ACC112 (cell line): ENCODE measurements at regions not wholly inside any gene's neighbourhood (a gene's known extent, or its start where the extent isn't known, plus 50 kb on each side); places are given as distances from the start of the nearest gene placed in this dataset.
"Not testable (repeated sequence)": the region's sequence is repeated elsewhere in the genome, so short reads cannot be mapped to it uniquely, and the experiment has no call there.

Source experiments
- H2AFZ ChIP-seq: fragments of 200-600 bp; sonication (generic); one replicate; pipeline ENCODE4 v1.6.0; 2017; ENCODE audit warnings: antibody characterized with exemption, low read length; ENCODE audit not compliant: unreplicated experiment
- H3K27ac ChIP-seq: fragments of 200-600 bp; sonication (generic); 2 replicates; pipeline ENCODE4 v1.5.1; 2014; ENCODE audit warnings: low read depth, mild to moderate bottlenecking, antibody characterized with exemption, low read length, moderate library complexity
- H3K27me3 ChIP-seq: fragments of 200-600 bp; sonication (generic); 2 replicates; pipeline ENCODE4 v1.6.1; 2014; ENCODE audit warnings: mild to moderate bottlenecking, antibody characterized with exemption, low read length, moderate library complexity, mixed read lengths; ENCODE audit not compliant: insufficient read depth
- H3K36me3 ChIP-seq: fragments of 200-600 bp; sonication (generic); 2 replicates; pipeline ENCODE4 v1.6.1; 2016; ENCODE audit warnings: mild to moderate bottlenecking, antibody characterized with exemption, low read length, moderate library complexity, mixed read lengths; ENCODE audit not compliant: insufficient read depth
- H3K4me1 ChIP-seq: fragments of 200-600 bp; sonication (generic); one replicate; pipeline ENCODE4 v1.6.1; 2016; ENCODE audit warnings: low read length, mixed read lengths; ENCODE audit not compliant: insufficient read depth, unreplicated experiment, control insufficient read depth
- H3K4me3 ChIP-seq: fragments of 200-600 bp; sonication (generic); 2 replicates; pipeline ENCODE4 v1.5.1; 2014; ENCODE audit warnings: mild to moderate bottlenecking, low read depth, low read length
- H3K79me2 ChIP-seq: fragments of 200-600 bp; sonication (generic); one replicate; pipeline ENCODE4 v1.6.0; 2016; ENCODE audit warnings: low read length; ENCODE audit not compliant: control insufficient read depth, unreplicated experiment, insufficient read depth

- Histone ChIP-seq H3K36me3 (no peaks in the 10 kb centered on the region), H3K79me2 (no peaks in the 10 kb centered on the region), H3K27me3 (peaks cover 2% of the 10 kb centered on the region; the same call in 1 of the 2 replicates), H3K4me1 (no peaks in the 10 kb centered on the region), H3K27ac (no peak overlapping the region), H3K4me3 (no peak overlapping the region), H2AFZ (no peak overlapping the region)
These were observed 229.2 kb upstream of the PKP2 start for GRCh38 chr12:33125755-33126154.

DNA sequence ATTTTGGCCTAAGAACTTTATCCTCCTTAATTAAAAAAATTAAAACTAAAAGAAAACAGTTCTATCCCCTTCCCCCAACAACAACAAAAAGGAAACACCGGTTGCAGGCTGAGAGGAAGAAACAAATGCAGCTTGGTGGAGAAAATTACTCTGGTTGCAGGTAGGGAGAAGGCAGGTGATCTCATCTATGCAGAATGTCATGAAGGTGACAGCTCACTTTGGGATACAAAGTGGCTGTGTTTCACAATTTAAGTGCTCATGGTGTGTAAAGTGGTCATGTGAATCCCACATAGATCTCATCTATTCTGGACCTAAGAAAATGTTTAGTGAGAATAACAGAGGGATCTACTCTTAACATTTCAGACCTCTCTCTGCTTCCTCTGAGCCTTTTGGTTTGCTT is 219.7 kb upstream of the PKP2 start:
- H3K36me3 ChIP-seq: no peaks in the 10 kb centered on the region
- H3K4me1 ChIP-seq: no peaks in the 10 kb centered on the region
- H3K27ac ChIP-seq: no peak overlapping the region
- H3K79me2 ChIP-seq: no peaks in the 10 kb centered on the region
- H3K4me3 ChIP-seq: no peak overlapping the region
- peaks cover 10% of the 10 kb centered on the region for H3K27me3 ChIP-seq
- no peak overlapping the region for H2AFZ ChIP-seq

DNA sequence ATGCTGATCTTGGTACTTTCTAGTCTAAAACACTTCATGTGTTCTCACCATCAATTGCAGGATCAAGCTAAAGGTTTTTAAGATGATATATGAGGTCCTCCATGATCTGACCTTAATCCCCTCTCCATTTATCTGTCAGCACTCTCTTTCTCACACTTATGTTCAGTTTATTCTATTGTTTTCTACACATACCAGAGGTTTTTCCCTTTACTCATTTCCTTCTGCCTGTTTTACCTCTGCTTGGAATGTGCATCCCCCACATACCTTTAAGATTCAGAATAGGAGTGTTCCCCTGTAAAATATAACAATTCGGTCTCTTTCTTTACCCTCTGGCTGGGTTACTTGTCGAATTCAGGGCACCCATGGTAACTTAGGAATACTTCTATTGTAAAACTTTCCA is 219.1 kb upstream of the PKP2 start:
- H3K27me3 ChIP-seq: peaks cover 10% of the 10 kb centered on the region
- H3K4me1 ChIP-seq: no peaks in the 10 kb centered on the region
- H3K4me3 ChIP-seq: no peak overlapping the region
- no peak overlapping the region for H3K27ac ChIP-seq
- no peak overlapping the region for H2AFZ ChIP-seq
- H3K79me2 ChIP-seq: no peaks in the 10 kb centered on the region
- no peaks in the 10 kb centered on the region for H3K36me3 ChIP-seq

DNA sequence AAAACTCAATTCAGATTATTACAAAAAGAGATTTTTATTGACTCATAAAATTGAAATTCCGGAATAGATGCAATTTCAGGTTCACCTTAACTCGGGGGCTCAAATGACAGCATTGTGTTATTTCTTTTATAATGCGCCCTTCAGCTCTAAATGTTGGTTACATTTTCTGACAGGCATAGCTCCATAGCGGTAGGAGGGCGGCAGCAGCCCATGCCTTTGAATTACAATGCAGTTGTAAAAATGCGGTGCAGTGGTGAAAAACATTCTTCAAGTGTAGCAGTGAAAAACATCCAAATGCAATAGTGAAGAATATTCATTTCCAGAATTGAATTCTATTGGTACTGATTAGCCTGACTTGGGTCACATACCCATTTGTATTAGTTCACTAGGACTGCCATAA is 215.3 kb upstream of the PKP2 start:
- Histone ChIP-seq H3K4me3 (no peak overlapping the region), H3K79me2 (no peaks in the 10 kb centered on the region), H3K36me3 (no peaks in the 10 kb centered on the region), H3K27ac (no peak overlapping the region), H3K27me3 (peaks cover 12% of the 10 kb centered on the region), H3K4me1 (no peaks in the 10 kb centered on the region), H2AFZ (no peak overlapping the region)

- not testable (repeated sequence) for H3K4me1 ChIP-seq, H3K4me3 ChIP-seq
- peaks cover 12% of the 10 kb centered on the region for H3K27me3 ChIP-seq
These were observed 211.2 kb upstream of the PKP2 start for GRCh38 chr12:33107827-33108226.

GRCh38 chr12:33093534-33093933 is 197.0 kb upstream of the PKP2 start:
- H3K27ac ChIP-seq: no peak overlapping the region
- no peak overlapping the region for H2AFZ ChIP-seq
- peaks cover 17% of the 10 kb centered on the region for H3K27me3 ChIP-seq

More at GRCh38 chr12:33107827-33108226, 211.2 kb upstream of the PKP2 start:
- H3K79me2 ChIP-seq, H3K36me3 ChIP-seq, H2AFZ ChIP-seq, H3K27ac ChIP-seq: not testable (repeated sequence)

GRCh38 chr12:33087876-33088275 is 191.3 kb upstream of the PKP2 start:
- H3K4me3 ChIP-seq, H2AFZ ChIP-seq, H3K4me1 ChIP-seq, H3K36me3 ChIP-seq, H3K79me2 ChIP-seq, H3K27me3 ChIP-seq, H3K27ac ChIP-seq: not testable (repeated sequence)

More at GRCh38 chr12:33093534-33093933, 197.0 kb upstream of the PKP2 start:
- Histone ChIP-seq H3K4me1 (no peaks in the 10 kb centered on the region), H3K36me3 (no peaks in the 10 kb centered on the region), H3K79me2 (no peaks in the 10 kb centered on the region), H3K4me3 (no peak overlapping the region)

GRCh38 chr12:33076401-33076800 is 179.8 kb upstream of the PKP2 start:
- H3K27me3 ChIP-seq, H3K36me3 ChIP-seq, H2AFZ ChIP-seq: not testable (repeated sequence)

GRCh38 chr12:33075130-33075766 is 178.7 kb upstream of the PKP2 start:
- H3K27me3 ChIP-seq, H2AFZ ChIP-seq, H3K79me2 ChIP-seq: not testable (repeated sequence)

More at GRCh38 chr12:33076401-33076800, 179.8 kb upstream of the PKP2 start:
- H3K27ac ChIP-seq, H3K79me2 ChIP-seq, H3K4me1 ChIP-seq, H3K4me3 ChIP-seq: not testable (repeated sequence)

GRCh38 chr12:33061844-33062243 is 165.3 kb upstream of the PKP2 start:
- no peaks in the 10 kb centered on the region for H3K79me2 ChIP-seq
- H3K27ac ChIP-seq: no peak overlapping the region
- peaks cover 18% of the 10 kb centered on the region; the same call in 1 of the 2 replicates for H3K27me3 ChIP-seq
- H3K4me1 ChIP-seq: no peaks in the 10 kb centered on the region
- H3K36me3 ChIP-seq: no peaks in the 10 kb centered on the region
- H3K4me3 ChIP-seq: no peak overlapping the region
- H2AFZ ChIP-seq: no peak overlapping the region

More at GRCh38 chr12:33075130-33075766, 178.7 kb upstream of the PKP2 start:
- not testable (repeated sequence) for H3K27ac ChIP-seq, H3K4me3 ChIP-seq, H3K4me1 ChIP-seq, H3K36me3 ChIP-seq

DNA sequence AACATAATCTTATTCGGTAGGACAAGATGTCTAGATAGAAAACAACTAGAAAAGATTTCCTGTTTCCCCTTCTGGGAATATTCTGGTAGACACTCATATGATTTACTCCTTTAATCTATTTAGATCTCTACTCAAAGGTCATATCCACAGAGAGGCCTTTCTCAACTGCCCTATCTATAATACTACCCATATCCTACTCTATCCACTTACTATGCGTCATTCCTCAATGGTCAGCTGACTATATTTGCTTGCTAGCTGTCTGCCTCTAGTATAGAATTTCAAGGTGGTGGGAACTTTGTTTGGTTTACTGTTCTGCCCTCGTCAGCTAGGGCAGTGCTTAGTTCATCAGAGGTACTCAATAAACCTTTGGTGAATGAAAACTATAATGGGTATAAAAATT is 157.8 kb upstream of the PKP2 start:
- Histone ChIP-seq H2AFZ (no peak overlapping the region), H3K79me2 (no peaks in the 10 kb centered on the region), H3K4me1 (no peaks in the 10 kb centered on the region), H3K36me3 (no peaks in the 10 kb centered on the region), H3K27me3 (peaks cover 35% of the 10 kb centered on the region; the same call in 1 of the 2 replicates), H3K4me3 (no peak overlapping the region), H3K27ac (no peak overlapping the region)
